ENCODE measurements at regions not wholly inside any gene's neighbourhood (a gene's known extent, or its start where the extent isn't known, plus 50 kb on each side); places are given as distances from the start of the nearest gene placed in this dataset.
"Not testable (repeated sequence)": the region's sequence is repeated elsewhere in the genome, so short reads cannot be mapped to it uniquely, and the experiment has no call there.

DNA sequence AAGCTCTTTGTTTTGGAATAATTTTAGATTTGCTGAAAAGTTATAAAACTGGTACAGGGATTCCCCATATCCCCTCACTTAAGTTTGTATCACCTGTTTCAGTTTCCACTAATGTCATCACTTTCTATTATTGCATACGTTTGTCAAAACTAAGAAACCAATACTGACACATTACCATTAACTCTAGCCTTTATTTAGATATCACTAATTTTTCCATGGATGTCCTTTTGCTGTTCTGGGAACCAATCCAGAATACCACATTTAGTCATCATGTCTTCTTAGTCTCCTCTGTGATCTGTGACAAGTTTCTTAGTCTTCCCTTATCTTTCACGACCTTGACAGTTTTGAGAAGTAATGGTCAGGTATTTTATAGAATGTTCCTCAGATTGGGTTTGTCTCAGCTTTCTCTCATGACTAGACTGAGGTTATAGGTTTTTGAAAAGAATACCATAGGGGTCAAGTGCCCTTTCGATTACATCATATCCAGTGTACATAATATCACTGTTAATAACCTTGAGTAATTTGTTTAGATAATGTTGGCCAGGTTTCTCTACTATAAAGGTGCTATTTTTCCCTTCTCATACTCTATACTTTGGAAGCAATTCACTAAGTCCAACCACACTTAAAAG, 51.9 kb upstream of the NMUR2 start:
- no peak for DNase-seq (ENCODE audit: low read depth in 2 of 2)

DNA sequence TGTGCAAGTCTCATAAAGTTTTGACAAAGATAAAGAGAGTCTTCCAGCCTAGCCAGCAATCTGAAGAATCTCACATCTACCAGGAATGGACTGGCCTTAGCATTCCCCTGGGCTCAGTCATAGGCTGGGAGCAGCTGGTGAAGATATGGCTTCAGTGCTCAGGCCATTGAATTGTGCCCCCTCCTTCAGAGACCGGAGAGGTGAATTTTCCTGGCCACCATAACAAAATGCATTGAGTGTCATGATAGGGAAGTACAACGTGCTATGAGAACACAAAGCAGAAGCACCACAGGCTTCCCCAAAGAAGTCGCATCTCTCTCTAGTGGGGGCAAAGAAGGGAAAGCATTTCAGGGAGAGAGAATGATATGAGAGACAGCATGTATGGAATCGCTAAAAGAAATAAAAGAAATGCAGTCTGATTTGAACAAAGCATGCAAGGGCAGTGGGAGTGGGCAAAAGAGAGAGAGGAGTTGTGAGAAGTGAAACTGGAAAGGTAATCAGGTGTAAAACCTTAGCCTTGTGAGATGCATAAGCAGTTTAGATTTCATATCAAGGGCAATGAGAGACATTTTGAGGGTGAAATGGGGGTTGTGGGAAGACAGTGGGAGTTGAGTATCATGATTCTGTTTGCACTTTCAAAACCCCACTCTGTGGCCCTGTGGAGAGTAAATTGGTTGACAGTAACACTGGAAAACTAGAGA, 57.1 kb upstream of the NMUR2 start:
- DNase-seq (ENCODE audit: low read depth in 2 of 2): no peak

DNA sequence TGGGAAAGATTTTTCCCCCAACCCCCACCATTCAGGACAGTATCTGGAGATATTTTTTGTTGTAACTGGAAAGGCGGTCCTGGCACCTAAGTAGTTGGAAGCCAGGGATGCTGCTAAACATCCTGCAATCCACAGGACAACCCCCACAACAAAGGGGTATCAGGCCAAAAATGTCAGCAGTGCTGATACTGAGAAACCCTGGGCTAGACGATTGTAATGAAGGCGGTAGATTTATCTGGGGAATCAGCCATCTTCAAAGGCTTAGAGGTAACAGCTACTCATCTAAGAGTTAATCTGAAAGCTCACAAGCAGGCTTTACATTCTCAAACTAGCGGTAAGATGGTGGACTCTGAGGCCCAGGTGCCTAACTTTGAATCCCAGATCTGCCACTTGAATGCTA, 59.0 kb upstream of the NMUR2 start:
- no peak for DNase-seq (ENCODE audit: low read depth in 2 of 2)

DNA sequence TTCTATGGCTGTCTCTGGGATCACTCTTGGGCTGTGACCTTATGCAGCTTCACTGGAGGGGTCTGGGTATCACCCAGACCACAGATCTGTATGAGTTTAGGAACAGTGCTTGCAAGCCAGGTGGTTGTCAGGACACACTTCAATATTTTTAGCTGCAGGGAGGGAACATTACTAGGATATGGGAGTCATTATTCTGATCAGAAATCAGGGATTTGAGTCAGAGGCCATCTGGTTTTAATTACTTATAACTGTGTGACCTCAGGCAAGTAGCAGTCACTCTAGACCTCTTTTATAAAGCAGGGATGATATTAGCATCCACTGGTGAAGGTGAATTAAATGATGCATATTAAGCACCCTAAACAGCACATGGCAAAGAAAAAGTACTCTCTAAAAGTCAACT, 60.1 kb upstream of the NMUR2 start:
- DNase-seq (ENCODE audit: low read depth in 2 of 2): no peak

DNA sequence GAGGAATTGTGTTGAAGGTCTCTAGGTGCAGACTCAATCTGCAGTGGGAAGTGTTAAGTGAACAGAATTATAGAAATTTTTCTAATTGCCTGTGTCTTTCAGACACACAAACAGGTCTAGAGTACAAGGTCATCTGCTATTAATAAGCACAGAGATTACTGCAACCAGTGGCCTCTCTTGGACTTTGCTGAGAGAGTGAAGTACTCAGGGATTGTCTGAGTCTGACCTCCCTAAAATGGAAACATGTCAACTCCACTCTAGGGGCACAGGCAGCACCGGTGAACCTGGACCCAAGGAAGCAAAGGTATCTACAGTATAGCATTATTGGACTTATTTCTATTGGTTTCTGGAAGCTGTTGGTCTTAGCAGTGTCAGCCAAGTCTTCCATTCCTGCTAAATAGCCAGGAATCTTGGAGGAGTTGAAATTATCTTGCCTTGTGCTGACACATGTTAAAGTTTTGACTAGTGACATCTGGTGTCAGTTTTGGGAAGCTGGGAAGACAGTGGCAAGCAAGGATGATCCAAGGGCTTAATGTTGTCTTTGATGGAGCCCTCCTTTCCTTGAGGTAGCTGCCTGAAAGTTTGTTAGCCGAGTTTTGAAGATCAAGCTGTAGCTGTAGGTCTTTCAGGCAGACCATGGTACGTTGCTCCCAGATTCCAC, 61.1 kb upstream of the NMUR2 start:
- DNase-seq (ENCODE audit: low read depth in 2 of 2): no peak

DNA sequence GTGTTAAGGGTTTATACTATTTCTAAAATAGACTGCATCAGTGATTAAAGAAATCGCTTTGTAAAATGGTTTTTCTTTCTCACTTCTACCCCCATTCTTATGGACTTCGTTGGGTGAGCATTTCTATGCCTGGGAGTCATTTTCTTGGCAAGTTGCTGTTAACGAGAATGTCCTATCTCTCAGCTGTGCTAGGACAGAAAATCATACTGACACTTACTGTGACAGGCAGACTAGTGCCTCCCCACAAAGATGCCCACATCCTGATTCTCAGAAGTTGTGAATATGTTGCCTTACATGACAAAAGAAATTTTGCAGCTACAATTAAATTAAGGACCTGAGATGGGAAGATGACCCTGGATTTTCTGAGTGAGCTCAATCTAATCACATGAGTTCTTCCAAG, 65.1 kb upstream of the NMUR2 start:
- no peak for DNase-seq (ENCODE audit: low read depth in 2 of 2)

DNA sequence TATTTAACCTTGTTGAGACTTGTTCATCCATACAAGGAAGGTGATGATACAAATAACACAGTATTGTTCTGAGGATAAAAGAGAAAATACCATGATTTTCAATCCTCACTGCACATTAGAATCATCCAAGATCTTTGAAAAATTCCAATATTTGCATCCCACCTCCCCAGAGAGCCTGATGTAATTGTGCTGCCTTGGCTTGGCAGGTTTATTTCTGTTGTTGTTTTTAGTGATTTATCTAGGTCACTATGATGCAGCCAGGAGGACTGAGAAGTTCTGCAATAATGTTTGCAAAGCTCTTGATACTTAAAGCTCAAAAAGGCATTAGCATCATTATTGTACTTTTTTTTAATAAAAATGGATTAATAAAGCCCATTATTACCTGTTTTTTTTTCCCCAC, 67.0 kb upstream of the NMUR2 start:
- DNase-seq (ENCODE audit: low read depth in 2 of 2): no peak

DNA sequence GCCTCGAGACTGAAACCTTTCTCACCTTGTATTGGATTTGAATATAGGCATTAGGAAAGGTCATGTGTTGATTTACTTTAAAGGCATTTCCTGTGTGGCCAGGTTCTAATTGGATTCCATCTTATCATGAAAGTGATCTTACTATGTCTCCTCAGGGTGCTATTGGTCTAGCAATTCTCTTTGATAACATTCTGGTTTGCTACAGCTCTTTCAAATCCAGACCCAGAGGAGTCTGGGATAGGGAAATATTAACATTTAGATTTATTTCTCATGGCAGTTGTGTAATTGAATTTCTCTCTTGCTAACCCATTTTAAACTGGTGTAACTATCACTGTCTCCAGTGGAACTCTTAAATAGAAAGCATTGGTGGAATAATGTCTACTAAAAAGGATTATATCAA, 69.9 kb upstream of the NMUR2 start:
- DNase-seq (ENCODE audit: low read depth in 2 of 2): no peak

DNA sequence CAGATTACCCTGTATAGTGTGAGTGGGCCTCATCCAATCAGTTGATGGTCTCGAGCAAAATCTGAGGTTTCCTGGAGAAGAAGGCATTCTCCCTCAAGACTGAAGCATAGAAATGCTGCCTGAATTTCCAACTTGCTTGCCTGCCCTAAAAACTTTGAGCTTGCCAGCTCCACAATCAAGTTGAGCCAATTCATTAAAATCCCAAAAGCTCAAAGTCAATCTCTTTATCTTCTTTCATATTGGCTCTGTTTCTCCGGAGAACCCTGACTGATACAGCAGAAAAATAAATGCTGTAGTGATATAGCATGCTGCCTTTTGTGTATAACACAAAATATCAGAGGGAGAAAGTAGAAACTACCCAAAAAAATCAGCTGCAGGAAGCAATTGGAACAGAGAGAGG, 72.5 kb upstream of the NMUR2 start:
- no peak for DNase-seq (ENCODE audit: low read depth in 2 of 2)

DNA sequence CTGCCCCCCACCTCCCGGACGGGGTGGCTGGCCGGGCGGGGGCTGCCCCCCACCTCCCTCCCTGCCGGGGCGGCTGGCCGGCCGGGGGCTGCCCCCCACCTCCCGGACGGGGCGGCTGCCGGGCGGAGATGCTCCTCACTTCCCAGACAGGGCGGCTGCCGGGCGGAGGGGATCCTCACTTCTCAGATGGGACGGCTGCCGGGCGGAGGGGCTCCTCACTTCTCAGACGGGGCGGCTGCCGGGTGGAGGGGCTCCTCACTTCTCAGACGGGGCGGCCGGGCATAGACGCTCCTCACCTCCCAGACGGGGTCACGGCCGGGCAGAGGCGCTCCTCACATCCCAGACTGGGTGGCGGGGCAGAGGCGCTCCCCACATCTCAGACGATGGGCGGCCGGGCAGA, 74.8 kb upstream of the NMUR2 start:
- DNase-seq (ENCODE audit: low read depth in 2 of 2): not testable (repeated sequence)

DNA sequence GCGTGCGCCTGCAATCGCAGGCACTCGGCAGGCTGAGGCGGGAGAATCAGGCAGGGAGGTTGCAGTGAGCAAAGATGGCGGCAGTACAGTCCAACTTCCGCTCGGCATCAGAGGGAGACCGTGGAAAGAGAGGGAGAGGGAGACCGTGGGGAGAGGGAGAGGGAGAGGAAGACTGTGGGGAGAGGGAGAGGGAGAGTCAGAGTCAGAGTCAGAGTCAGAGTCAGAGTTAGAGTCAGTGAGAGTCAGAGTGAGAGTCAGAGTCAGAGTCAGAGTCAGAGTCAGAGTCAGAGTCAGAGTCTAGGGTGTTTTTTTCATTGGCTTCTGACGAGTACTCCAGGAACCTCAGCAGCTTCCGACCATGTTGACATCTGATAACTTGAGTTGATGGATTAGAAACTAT, 75.6 kb upstream of the NMUR2 start:
- not testable (repeated sequence) for DNase-seq (ENCODE audit: low read depth in 2 of 2)

DNA sequence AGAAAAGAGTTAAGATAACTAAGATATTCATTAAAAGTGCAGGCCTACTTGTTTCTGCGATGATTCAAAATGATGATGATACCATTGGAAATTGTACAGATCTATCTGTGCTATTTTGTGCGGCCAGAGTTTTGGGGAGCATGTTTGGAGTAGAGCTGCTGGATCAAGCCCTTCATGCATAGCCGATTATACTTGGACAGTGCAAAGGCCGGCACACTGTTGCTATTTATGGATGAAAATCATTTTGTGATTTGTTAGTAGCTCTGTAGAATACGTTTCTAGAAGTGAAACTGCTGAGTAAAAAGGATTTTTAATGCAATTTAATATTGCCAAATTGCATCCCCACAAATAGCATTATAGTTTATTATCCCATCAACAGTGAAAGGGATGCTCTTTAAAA, 82.1 kb upstream of the NMUR2 start:
- DNase-seq (ENCODE audit: low read depth in 2 of 2): no peak

DNA sequence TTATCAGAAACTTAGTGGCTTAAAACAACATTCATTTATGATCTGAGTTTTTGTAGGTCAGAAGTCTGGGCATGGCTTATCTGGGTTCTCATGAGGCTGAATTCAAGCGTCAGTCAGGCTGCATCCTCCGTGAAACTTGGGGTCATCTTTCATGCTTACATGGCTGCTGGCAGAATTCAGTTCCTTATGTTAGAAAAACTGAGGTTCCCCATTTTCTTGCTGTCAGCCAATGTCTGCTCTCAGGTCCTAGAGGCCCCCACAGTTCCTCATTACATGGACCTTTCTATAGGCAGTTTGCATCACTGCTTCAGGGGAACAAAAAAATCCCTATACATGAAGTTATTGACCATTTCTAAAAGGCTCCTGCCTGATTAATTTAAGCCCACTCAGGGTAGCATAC, 83.8 kb upstream of the NMUR2 start:
- no peak for DNase-seq (ENCODE audit: low read depth in 2 of 2)

DNA sequence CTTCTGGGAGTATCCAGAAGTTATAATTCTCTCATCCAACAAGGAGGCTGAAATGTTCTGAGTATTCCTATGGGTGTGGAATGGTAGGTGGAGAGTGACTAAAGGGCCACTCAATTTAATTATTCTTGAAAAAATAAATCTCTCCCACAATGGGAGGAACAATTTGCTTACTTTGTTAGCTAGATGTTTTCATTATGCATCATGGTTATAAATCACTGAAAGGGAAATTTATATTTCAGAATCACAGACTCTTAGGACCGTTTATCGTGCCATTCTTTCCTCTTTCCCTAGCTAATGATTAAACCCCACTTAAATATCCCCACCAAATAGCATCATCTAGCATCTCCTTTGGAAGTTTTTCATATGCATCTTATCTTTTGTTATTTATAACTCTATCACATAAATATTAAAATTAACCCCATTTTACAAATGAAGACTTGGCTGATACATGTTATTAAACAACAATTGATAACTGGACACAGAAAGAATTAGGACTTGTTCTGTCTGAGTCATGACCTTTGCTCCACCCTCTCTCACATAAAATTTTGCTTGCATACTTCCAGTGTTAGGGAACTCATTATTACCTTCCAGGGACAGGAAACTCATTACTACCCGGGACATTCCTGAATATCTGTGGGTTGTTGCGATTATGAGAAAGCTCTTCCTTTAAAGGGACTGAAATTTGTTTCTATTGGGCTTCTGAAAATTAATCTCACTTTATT, 94.9 kb upstream of the NMUR2 start:
- no peak for DNase-seq (ENCODE audit: low read depth in 2 of 2)

DNA sequence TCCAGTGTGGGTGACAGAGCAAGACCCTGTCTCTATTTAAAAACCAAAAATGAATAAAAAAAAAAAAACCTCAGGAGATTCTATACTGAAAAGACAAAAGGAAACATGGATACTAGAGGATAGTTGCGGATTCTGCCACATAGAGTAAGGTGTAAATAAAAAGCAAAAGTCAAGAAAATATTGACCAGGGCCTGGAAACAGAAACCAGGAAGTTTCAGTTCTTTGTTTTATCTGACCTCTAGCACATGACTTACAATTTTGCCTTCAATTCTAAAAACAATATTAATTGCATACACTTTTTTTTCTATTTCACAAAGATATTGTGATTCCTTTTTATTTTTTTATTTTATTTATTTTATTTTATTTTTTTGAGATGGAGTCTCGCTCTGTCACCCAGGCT, 96.2 kb upstream of the NMUR2 start:
- DNase-seq (ENCODE audit: low read depth in 2 of 2): no peak

DNA sequence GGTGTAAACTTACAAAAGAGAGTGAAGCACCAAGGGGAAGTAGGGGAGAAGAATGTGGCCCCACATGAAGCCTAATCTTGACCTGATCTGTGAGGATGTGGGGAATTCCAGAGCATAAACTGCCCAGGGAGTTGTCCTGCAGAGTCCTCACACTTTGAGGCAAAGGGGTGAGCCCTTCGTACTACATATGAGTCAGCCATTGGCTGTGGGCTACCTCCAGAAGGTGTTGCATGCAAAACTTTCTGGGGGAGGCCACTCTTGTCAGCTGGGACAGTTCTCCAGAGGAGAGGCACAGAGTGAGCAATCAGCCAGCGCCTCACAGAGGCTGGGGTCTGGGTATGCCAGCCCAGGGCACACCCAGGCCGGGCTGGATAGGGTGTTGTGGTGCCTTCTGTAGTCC, 98.1 kb upstream of the NMUR2 start:
- DNase-seq (ENCODE audit: low read depth in 2 of 2): no peak

DNA sequence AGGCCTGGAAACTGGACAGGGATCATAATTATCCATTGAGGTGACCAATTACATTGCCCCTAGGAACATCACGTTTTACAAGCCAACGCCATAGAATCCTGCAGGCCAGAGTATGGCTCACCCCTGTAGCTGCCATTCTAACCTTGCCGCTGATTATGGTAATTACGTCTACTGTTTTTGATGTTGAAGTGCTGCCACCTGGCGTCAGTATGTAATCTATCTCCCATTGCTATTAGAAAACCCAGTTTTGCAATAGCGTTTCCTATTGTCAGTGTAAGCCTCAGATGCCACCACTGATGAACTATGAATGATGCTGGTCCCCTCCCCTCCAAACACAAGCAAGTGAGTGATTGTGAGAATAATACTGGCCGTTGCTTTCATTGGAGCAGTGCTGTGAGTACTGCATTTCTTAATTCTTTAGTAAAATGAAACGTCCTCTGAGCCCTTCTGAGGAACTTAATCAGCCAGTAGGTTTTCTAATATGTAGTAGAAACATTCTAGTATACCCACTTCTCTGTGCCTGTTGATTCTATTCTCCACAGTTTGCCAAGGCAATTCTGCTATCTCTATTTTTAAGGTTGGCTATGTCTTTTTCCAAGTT, 100.5 kb upstream of the NMUR2 start:
- peak in 1 of 2 experiments; percentile 31 for DNase-seq (ENCODE audit: low read depth in 2 of 2)

DNA sequence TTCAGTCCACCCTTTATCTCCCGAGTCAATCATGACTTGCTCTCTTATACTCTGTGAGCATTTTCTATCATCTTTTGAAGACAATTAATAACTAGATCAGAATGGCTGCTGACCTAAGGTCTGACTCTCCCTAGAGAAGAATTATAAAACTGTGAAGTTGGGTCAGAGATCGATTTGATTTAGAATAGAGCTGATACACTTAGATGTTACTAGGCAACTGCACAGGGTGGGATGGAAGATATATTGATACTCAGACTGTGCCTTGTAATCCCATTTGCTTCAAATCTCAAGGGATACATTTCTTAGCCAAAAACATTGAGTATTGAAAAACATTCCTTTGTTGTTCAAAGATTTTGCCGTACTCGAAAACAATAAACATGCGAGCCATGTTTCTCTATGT, 106.0 kb upstream of the NMUR2 start:
- DNase-seq (ENCODE audit: low read depth in 2 of 2): no peak

DNA sequence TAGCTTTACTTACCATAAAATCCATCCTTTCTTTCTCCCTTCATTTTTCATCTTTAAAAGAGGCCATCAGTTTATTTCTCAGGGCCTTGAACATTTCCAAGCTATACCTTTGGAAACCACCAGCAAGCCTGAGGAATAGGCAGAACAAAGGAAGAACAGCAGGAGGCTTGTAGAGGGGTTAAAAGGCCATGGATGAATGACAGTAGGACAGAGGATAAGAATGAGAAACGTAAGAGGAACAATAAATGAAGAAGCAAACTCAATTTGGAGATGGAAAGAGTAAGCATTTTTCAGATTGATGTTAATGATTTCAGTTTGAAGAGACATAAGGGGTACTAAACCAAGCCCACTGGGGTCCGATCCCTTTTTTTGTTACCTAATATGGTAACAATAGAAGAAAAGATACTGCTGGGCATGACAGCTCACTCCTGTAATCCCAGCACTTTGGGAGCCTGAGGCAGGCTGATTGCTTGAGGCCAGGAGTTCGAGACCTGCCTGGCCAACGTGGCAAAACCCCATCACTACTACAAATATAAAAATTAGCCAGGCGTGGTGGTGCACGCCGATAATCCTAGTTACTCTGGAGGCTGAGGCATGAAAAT, 106.6 kb upstream of the NMUR2 start:
- DNase-seq (ENCODE audit: low read depth in 2 of 2): no peak

DNA sequence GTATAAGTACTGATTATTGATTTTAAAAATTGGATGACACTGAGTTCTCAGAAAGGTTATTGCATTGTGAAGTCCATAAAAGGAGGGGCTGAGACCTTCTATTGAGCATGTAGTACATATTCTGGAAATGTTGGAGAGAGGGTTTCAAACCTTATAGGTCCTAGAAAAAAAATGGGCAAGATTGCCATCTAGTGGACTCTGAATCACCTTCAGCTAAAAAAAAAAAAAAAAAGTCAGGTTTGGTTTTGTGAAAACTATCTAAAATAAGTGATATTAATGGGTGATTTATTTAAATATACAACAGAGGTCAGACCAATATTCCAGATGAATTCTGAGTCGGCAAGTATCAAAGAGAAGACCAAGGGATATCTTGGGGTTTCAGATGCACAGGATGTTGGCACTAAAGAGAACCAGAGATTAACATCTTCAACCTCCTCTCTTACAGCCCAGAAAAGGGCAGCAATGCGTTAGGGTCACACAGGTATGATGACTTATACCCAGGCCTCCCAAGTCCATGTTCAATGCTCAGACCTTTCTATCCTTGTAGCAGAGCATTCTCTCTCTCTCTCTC, 109.8 kb upstream of the NMUR2 start:
- DNase-seq (ENCODE audit: low read depth in 2 of 2): no peak

DNA sequence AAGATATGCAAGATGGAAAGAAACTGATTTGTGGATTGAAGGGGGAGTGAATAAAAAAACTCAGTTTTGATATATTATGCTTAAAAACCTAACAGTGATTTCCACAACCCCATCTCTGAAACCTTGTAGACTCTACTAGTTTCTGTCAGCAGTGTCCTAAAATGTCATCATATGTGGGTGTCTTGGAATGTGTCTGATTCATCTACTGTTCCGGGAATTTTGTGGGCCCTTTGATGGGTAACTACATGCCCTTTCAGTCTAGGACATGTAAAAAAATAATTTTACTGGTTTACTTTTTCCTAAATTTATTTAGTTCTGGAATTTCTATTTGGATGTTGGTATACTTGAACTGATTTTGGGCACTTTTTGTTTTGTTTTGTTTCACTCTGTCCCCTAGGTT, 118.9 kb upstream of the NMUR2 start:
- DNase-seq (ENCODE audit: low read depth in 2 of 2): no peak

All from stimulated activated CD4-positive, alpha-beta T cell treated with anti-CD3 and anti-CD28 coated beads, Interleukin-12 subunit alpha, Interleukin-12 subunit beta, amount 100 ng/mL, for 24 hours (primary cell).